MM.1S (cell line): ENCODE measurements at regions not wholly inside any gene's neighbourhood (a gene's known extent, or its start where the extent isn't known, plus 50 kb on each side); places are given as distances from the start of the nearest gene placed in this dataset.

Experiments used
- CTCF ChIP-seq: fragments of 300-600 bp; sonication (generic); IDR thresholded peaks from 2 replicates; pipeline ENCODE4 v1.5.1; 2016; ENCODE audit warnings: antibody characterized with exemption, low read length, mixed read lengths
- EZH2 ChIP-seq: fragments of 300-600 bp; sonication (generic); optimal IDR thresholded peaks from 2 replicates; pipeline ENCODE3; 2017; ENCODE audit warnings: low read depth, mild to moderate bottlenecking, antibody characterized with exemption, low read length, mixed read lengths

DNA sequence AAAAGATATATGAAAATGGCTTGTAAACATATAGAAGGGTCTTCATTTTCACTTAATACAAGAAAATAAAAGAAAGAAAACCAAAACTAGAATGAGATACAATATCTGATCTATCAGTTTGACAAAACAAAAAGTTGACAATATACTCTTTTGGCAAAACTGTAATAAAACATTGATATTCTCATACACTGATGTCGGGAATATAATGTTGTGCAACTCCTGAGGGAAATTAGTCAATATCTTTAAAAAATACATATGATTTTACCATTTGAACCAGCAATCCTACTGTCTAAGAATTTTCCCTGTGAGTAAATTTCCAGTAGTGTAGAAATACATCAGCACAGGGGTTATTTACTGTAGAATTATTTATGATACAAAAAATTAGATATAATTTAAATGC, 336.1 kb upstream of the FSIP2 start:
- TF ChIP-seq CTCF (no peak), EZH2 (no peak)
